CD4-positive, alpha-beta T cell treated with Interleukin-4 for 1 hour (primary cell): ENCODE measurements at regions not wholly inside any gene's neighbourhood (a gene's known extent, or its start where the extent isn't known, plus 50 kb on each side); places are given as distances from the start of the nearest gene placed in this dataset.

Source experiments
- DNase-seq, 2 donors: peaks; one replicate each; pipeline ENCODE4 v3.0.0-alpha.2; 2020 to 2022

DNA sequence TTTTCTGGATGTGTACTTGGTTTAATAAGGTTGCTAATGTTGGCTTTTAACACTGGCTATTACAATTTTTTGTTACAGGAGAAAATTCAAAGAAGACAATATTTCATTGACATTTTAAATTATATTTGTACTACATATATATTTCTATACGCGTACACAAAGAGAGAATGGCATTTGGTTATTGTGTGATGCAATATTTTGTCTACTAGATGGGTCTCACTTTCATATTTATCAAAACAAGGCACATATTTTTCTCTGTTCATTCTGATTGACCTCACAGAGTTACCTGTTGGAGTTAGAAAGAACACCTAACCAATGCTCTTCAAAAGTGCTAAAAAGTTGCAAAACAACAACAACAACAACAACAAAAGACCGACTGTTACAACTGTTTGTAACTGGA, 50.2 kb upstream of the VGLL3 start:
- DNase-seq, result no peak
